Amniotic epithelial cell (primary cell): ENCODE measurements at regions not wholly inside any gene's neighbourhood (a gene's known extent, or its start where the extent isn't known, plus 50 kb on each side); places are given as distances from the start of the nearest gene placed in this dataset.
"Not testable (repeated sequence)": the region's sequence is repeated elsewhere in the genome, so short reads cannot be mapped to it uniquely, and the experiment has no call there.

Experiments
- DNase-seq: peaks from one replicate; pipeline ENCODE4 v3.0.0-alpha.2; 2010; ENCODE audit warnings: low read depth

- DNase-seq: not testable (repeated sequence)
These were observed 186.3 kb downstream of the AEBP2 start for GRCh38 chr12:19625551-19625950.

DNA sequence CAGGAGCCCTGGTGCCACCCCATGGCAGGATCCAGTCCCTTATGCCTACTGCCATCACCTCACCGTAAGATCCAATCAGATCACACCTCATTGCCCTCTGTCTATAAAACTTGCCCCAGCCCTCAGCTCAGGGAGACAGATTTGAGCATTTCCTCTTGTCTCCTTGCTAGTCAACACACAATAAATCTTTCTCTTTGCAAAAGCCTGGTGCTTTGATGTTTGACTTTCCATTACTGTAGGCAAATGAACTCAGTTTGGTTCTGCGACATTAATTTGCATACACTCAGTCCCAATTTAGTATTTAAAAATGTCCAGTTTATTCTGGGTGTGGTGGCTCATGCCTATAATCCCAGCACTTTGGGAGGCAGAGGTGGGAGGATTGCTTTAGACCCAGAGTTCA is 188.4 kb downstream of the AEBP2 start:
- no peak for DNase-seq

- no peak for DNase-seq
These were observed 191.2 kb downstream of the AEBP2 start for GRCh38 chr12:19630536-19630935.

DNA sequence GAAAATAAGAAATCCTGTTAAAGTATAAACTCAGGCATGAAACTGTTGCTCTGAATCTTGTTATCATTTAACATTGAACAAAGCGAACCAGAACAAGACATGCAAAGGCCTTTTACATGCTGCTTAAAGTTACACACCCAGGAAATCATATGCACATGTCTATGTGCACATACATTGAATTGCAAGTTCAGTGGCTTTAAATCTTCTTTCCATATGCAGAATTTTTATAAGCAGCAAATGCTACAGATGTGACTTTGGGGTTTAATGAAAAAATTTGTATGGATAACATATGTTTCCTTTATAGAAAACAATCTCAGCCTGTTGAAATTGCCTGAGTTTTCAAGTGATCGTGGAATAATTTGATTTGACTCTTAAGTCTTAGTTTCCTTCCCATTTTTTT is 193.9 kb downstream of the AEBP2 start:
- DNase-seq: no peak

- DNase-seq: no peak
These were observed 194.3 kb downstream of the AEBP2 start for GRCh38 chr12:19633641-19634040.

GRCh38 chr12:19639781-19640415 is 200.6 kb downstream of the AEBP2 start:
- no peak for DNase-seq

DNA sequence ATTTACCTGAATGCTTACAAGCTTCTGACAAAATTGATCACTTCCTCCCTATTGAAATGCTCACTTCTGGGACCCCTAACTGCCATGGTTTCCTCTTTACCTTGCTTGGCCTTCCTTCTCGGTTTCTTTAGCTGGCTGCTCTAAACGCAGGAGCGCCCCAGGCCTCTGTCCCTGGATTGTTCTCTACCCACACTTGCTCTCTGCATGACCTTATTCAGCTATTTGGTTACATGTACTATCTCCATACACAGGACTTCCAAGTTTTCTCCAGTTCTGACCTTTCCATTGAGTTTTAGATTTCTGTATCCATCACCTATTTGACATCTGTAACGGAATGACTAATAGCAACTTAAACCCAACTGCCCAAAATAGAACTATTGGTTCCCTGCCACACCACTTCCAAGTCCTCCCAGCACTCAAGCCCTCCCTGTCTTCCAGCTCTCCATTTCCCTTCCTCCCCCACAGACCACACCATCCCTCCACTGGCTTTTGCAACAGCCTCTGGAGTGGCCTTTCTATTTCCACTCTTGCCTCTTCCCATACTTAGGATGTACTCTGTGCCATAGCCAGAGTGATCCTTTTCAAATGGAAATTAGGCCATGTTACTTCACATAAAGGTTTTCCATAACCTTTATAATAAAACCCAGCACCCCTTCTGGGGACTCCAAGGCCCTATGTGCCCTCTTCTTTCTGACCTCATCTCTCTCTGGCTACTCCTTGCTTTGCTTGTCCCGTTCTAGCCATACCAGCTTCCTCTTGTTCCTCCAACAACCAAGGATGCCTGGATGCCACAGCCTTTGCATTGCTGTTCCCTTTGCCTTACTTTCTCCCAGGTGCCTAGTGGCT is 202.2 kb downstream of the AEBP2 start:
- peak; percentile 45 for DNase-seq

DNA sequence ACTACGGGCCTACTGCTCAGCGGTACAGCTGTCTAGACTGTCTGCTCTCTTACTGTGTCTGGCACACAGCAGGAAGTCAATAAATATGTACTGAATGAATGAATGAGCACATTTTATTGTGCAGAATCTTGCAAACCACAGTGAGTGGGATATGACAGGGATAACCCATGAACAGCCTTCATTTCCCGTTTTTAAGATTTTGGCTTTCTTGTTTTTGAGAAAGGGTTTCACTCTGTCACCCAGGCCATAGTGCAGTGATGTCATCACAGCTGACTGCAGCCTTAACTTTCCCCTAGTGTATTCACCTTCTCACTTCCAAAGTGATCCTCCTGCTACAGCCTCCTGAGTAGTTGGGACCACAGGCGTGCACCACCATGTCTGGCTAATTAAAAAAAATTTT is 203.1 kb downstream of the AEBP2 start:
- DNase-seq: no peak

DNA sequence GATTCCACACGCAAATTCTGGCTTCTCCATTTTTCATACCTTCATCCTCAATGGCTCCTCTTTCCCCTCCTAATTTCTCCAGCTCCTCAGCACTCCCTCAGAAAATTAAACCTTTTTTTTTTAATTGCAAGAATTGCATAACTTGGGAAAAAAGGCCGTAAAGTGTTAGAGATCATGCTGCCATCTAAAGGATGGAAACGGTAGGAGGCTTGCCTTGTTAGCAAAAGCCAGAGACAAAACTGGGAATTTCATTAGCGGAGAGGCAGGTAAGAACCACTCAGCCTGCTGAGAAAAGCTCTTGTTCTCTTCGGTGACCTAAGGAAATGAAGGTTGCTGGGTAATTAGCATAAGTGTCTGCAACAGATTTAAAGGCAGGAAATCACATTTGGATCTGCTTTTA is 204.3 kb downstream of the AEBP2 start:
- peak; percentile 80 for DNase-seq

DNA sequence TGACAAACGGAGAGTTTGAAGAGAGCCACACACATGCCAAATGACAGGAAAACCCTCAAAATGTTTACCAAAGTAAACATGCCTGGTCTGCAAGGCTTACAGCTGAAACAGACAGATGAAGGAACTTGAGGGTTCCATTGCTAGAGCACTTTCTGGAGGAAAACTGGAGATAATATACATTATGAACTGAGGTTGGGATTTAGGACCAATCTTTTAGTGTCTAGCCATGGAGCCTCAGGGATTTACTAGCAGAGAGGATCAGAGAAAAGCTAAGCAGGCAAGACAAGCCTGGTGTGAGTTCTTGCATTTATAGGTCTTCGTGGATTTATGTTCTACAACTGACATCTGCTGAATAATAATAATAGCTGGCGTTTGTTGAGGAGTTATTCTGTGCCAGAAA is 205.3 kb downstream of the AEBP2 start:
- DNase-seq: no peak

- DNase-seq: no peak
These were observed 206.5 kb downstream of the AEBP2 start for GRCh38 chr12:19645823-19646222.

DNA sequence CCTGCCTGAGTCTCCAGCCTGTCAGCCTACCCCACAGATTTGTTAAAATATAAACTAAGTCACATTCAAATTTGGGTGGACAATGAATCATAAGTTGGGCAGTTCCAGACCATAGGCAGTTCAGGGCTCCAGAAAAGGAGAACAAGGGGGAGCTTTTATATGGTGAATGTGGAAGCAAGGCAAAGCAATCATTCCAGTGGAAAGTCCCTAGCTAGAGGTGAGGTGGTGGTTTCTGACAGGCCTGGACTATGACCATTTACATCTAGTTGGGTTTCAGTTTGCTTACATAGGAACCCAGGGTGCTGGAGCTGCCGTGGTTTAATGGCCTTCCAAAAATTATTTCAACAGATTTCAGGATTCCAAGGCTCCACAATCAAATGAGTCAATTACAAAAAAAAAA is 207.3 kb downstream of the AEBP2 start:
- no peak for DNase-seq

- DNase-seq: peak; percentile 59
These were observed 208.7 kb downstream of the AEBP2 start for GRCh38 chr12:19647806-19648556.

DNA sequence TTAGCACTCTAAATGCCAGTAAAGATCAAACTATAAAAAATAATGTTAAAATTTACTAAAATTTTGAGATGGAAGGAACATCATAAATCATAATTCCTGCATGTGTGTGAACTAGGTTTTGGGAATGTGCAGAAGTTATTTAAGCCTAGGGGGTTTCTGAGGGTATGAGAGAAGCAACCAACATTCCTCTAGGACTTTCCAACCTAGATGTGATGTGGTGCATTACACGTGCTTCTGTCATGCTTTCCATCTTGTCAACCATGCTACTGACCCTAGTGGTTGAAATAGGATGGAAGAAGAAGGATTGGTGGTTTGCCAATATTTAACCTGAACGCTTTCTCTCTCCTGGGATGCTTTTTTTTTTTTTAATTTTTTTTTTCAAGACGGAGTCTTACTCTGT is 209.3 kb downstream of the AEBP2 start:
- no peak for DNase-seq

GRCh38 chr12:19652386-19652785 is 213.1 kb downstream of the AEBP2 start:
- peak; percentile 31 for DNase-seq

DNA sequence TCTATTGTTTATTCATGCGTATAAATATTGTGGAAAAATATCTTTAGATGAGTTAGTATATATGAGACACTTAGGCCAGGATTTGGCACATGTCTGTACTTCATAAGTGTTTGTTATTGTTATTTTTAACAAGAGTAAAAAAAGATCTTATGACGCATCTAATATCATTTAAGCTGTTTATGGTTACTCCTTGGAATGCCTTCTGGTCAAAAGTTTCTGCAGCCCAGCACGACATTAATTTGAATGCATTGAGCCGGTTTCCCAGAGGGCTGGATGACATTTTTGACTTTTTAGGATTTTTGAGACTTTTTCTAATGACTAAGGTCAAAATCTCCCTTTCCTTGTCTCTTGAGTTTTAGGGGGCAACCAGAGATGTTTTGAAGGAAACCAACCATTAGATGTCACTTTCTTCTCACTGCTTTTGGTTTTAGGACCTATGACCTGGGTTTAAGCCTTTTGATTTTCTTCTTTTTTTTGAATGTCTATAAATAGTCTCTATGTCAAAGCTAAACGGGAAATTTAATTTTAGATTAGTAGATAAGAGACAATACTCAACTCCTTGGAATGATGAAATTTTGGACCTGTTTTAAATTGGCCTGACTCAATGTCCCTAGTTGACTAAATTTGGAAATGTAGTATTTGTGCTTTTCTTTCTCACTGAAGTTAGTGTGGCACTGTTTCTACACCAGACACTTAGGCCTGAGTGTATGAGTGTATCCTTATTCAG is 215.5 kb downstream of the AEBP2 start:
- DNase-seq: peak; percentile 18

GRCh38 chr12:19657118-19657731 is 217.9 kb downstream of the AEBP2 start:
- DNase-seq: peak; percentile 26

- DNase-seq: no peak
These were observed 218.4 kb downstream of the AEBP2 start for GRCh38 chr12:19657732-19658130.

DNA sequence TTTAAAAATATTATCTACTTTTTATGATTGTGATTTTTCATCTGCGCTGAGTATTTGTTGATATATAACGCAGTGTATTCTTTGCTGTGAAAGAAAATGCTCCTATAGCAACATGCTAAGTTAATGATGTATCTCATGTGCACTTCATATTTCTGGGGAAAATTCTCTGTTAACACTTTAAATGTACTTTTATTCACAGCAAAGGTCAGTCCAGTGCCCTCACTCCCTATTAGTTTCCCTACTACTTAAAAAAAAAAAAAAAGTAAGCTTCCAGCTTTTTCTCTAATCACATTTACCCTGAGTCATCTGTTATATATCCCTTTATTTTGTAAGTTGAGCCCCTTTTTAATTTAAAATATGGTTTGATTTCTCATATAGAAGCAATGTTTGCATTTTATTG is 219.8 kb downstream of the AEBP2 start:
- no peak for DNase-seq

- no peak for DNase-seq
These were observed 220.2 kb downstream of the AEBP2 start for GRCh38 chr12:19659501-19659900.

GRCh38 chr12:19665121-19665900 is 226.0 kb downstream of the AEBP2 start:
- no peak for DNase-seq
